Fibroblast of lung (primary cell): ENCODE measurements at regions not wholly inside any gene's neighbourhood (a gene's known extent, or its start where the extent isn't known, plus 50 kb on each side); places are given as distances from the start of the nearest gene placed in this dataset.

Experiments
- EZH2 ChIP-seq: IDR thresholded peaks from 2 replicates; pipeline ENCODE4 v1.5.1; 2012; ENCODE audit warnings: low read length, control low read depth, mild to moderate bottlenecking; ENCODE audit errors: missing control alignments
- TF ChIP-seq, protein P1 (sequence below), 2 donors: IDR thresholded peaks in 1 of 2; conservative IDR thresholded peaks in 1 of 2; 1 replicate in 1 of 2; 2 replicates in 1 of 2; pipeline ENCODE4 v1.5.1; 2011 to 2012; ENCODE audit warnings: low read length in 2 of 2, control low read depth in 1 of 2, inconsistent platforms in 1 of 2, low read depth in 1 of 2, mild to moderate bottlenecking in 1 of 2

DNA sequence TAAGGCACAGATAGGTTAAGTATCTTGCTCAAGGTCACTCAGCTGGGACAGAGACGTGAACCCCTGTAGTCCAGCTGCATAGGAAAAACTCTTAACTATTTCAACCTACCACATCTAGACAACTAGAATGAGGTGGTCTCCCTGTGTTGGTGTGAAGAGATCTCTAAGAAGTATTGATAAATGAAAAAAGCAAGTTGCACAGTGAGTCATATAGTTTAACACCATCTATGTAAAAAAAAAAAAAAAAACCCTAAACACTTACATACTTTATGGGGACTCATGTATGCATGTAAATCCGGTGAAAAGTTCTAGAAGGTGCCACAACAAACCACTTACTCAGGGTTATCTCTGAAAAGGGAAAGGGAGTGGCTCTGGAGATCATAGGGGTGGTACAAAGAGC lies 185.5 kb downstream of the SATB1 start:
- TF ChIP-seq, protein P1, sequence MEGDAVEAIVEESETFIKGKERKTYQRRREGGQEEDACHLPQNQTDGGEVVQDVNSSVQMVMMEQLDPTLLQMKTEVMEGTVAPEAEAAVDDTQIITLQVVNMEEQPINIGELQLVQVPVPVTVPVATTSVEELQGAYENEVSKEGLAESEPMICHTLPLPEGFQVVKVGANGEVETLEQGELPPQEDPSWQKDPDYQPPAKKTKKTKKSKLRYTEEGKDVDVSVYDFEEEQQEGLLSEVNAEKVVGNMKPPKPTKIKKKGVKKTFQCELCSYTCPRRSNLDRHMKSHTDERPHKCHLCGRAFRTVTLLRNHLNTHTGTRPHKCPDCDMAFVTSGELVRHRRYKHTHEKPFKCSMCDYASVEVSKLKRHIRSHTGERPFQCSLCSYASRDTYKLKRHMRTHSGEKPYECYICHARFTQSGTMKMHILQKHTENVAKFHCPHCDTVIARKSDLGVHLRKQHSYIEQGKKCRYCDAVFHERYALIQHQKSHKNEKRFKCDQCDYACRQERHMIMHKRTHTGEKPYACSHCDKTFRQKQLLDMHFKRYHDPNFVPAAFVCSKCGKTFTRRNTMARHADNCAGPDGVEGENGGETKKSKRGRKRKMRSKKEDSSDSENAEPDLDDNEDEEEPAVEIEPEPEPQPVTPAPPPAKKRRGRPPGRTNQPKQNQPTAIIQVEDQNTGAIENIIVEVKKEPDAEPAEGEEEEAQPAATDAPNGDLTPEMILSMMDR (conservative IDR thresholded peaks at IDR 0.05 in 1 of 2, IDR thresholded peaks at IDR 0.05 in 1 of 2; ENCODE audit: low read depth in 1 of 2, low read length in 2 of 2), result no peak
- TF ChIP-seq EZH2, result no peak
